ENCODE measurements at regions not wholly inside any gene's neighbourhood (a gene's known extent, or its start where the extent isn't known, plus 50 kb on each side); places are given as distances from the start of the nearest gene placed in this dataset.
A peak's percentile ranks its signal among the peaks of the same experiment; 100 is the strongest.

GRCh38 chr12:124096109-124096508, 123.1 kb downstream of the ZNF664 start:
- no peak for DNase-seq

- DNase-seq: no peak
Measured at GRCh38 chr12:124096869-124097434, 123.9 kb downstream of the ZNF664 start.

- DNase-seq: peak in 2 of 3 donors; percentile 56 to 74
Measured at GRCh38 chr12:124097701-124098100, 124.7 kb downstream of the ZNF664 start.

- no peak for DNase-seq
Measured at GRCh38 chr12:124098101-124098757, 125.2 kb downstream of the ZNF664 start.

- no peak for DNase-seq
Measured at GRCh38 chr12:124098887-124099286, 125.9 kb downstream of the ZNF664 start.

GRCh38 chr12:124099661-124100060, 126.6 kb downstream of the ZNF664 start:
- DNase-seq: no peak

- DNase-seq: no peak
Measured at GRCh38 chr12:124100572-124101178, 127.7 kb downstream of the ZNF664 start.

- no peak for DNase-seq
Measured at GRCh38 chr12:124105546-124105945, 132.5 kb downstream of the ZNF664 start.

- DNase-seq: no peak
Measured at GRCh38 chr12:124107351-124107750, 134.3 kb downstream of the ZNF664 start.

- DNase-seq: no peak
Measured at GRCh38 chr12:124109760-124110159, 136.7 kb downstream of the ZNF664 start.

GRCh38 chr12:124110372-124110883, 137.4 kb downstream of the ZNF664 start:
- DNase-seq: no peak

- no peak for DNase-seq
Measured at GRCh38 chr12:124111006-124111405, 138.0 kb downstream of the ZNF664 start.

- no peak for DNase-seq
Measured at GRCh38 chr12:124114316-124114715, 141.3 kb downstream of the ZNF664 start.

- peak in 1 of 3 donors; percentile 47 for DNase-seq
Measured at GRCh38 chr12:124115496-124115895, 142.5 kb downstream of the ZNF664 start.

- DNase-seq: no peak
Measured at GRCh38 chr12:124115976-124116690, 143.1 kb downstream of the ZNF664 start.

GRCh38 chr12:124120739-124121138, 147.7 kb downstream of the ZNF664 start:
- DNase-seq: no peak

GRCh38 chr12:124122722-124123121, 149.7 kb downstream of the ZNF664 start:
- no peak for DNase-seq

GRCh38 chr12:124123296-124124000, 150.4 kb downstream of the ZNF664 start:
- DNase-seq: no peak

- no peak for DNase-seq
Measured at GRCh38 chr12:124125203-124125871, 152.3 kb downstream of the ZNF664 start.

- DNase-seq: peak in 2 of 3 donors; percentile 60 to 75
Measured at GRCh38 chr12:124126950-124127655, 154.1 kb downstream of the ZNF664 start.

- no peak for DNase-seq
Measured at GRCh38 chr12:124129132-124129531, 156.1 kb downstream of the ZNF664 start.

Data from muscle of back (tissue), 3 donors.